ENCODE measurements at regions not wholly inside any gene's neighbourhood (a gene's known extent, or its start where the extent isn't known, plus 50 kb on each side); places are given as distances from the start of the nearest gene placed in this dataset.

- H3K4me2 ChIP-seq: no peak overlapping the region
- DNase-seq (ENCODE audit: low spot score): no peak
- H2AFZ ChIP-seq (replicated peaks): no peak overlapping the region
- no peaks in the 10 kb centered on the region for H3K27me3 ChIP-seq
- H3K79me2 ChIP-seq (ENCODE audit: low read depth): no peaks in the 10 kb centered on the region
- no peak overlapping the region for H3K9ac ChIP-seq
- H3K27ac ChIP-seq: no peak overlapping the region
- H3K36me3 Mint-ChIP-seq: no peaks in the 10 kb centered on the region
- no peaks in the 10 kb centered on the region for H4K20me1 ChIP-seq (ENCODE audit: low read depth)
- no peaks in the 10 kb centered on the region for H3K4me1 Mint-ChIP-seq
- no peak overlapping the region for H3K4me3 ChIP-seq
- H3K9me3 Mint-ChIP-seq: peaks cover 7% of the 10 kb centered on the region
- peaks cover 4% of the 10 kb centered on the region for H3K27me3 Mint-ChIP-seq (ENCODE audit: insufficient read depth, low read depth)
- TF ChIP-seq EZH2phosphoT487 (IDR thresholded peaks at IDR 0.05): no peak
- TF ChIP-seq CTCF (IDR thresholded peaks at IDR 0.05): no peak
- no peak for TF ChIP-seq EZH2 (IDR thresholded peaks at IDR 0.05)
- H3K9me3 ChIP-seq (ENCODE audit: low read depth): no peaks in the 10 kb centered on the region
- H3K4me1 ChIP-seq: no peaks in the 10 kb centered on the region
- no peak overlapping the region for H3K27ac Mint-ChIP-seq
- H3K4me3 Mint-ChIP-seq: no peak overlapping the region
- H3K36me3 ChIP-seq: no peaks in the 10 kb centered on the region
- H3F3A ChIP-seq (ENCODE audit: low read depth): no peaks in the 10 kb centered on the region
These were observed 257.1 kb downstream of the RPRM start for GRCh38 chr2:153221506-153221905.

- Histone ChIP-seq H3K9ac (no peak overlapping the region), H3K36me3 (no peaks in the 10 kb centered on the region), H3K79me2 (ENCODE audit: low read depth) (no peaks in the 10 kb centered on the region), H3K27me3 (no peaks in the 10 kb centered on the region), H3F3A (ENCODE audit: low read depth) (no peaks in the 10 kb centered on the region), H3K4me1 (no peaks in the 10 kb centered on the region), H4K20me1 (ENCODE audit: low read depth) (no peaks in the 10 kb centered on the region), H3K4me2 (no peak overlapping the region), H3K9me3 (ENCODE audit: low read depth) (no peaks in the 10 kb centered on the region), H2AFZ (replicated peaks) (no peak overlapping the region), H3K27ac (no peak overlapping the region), H3K4me3 (no peak overlapping the region)
- no peak overlapping the region for H3K4me3 Mint-ChIP-seq
- no peak for DNase-seq (ENCODE audit: low spot score)
- no peak overlapping the region for H3K27ac Mint-ChIP-seq
- TF ChIP-seq CTCF (IDR thresholded peaks at IDR 0.05) (no peak), EZH2 (IDR thresholded peaks at IDR 0.05) (no peak), EZH2phosphoT487 (IDR thresholded peaks at IDR 0.05) (no peak)
- H3K9me3 Mint-ChIP-seq: peaks cover 7% of the 10 kb centered on the region
- peaks cover 4% of the 10 kb centered on the region for H3K27me3 Mint-ChIP-seq (ENCODE audit: insufficient read depth, low read depth)
- H3K36me3 Mint-ChIP-seq: no peaks in the 10 kb centered on the region
- no peaks in the 10 kb centered on the region for H3K4me1 Mint-ChIP-seq
These were observed 257.5 kb downstream of the RPRM start for GRCh38 chr2:153221087-153221486.

GRCh38 chr2:153218851-153219250 lies 259.7 kb downstream of the RPRM start:
- Histone ChIP-seq H3K4me2 (no peak overlapping the region), H3K4me3 (no peak overlapping the region), H3K4me1 (no peaks in the 10 kb centered on the region), H3K36me3 (no peaks in the 10 kb centered on the region), H3K9me3 (ENCODE audit: low read depth) (no peaks in the 10 kb centered on the region), H4K20me1 (ENCODE audit: low read depth) (no peaks in the 10 kb centered on the region), H3K9ac (no peak overlapping the region), H3F3A (ENCODE audit: low read depth) (no peaks in the 10 kb centered on the region), H3K79me2 (ENCODE audit: low read depth) (no peaks in the 10 kb centered on the region), H3K27me3 (no peaks in the 10 kb centered on the region), H3K27ac (no peak overlapping the region), H2AFZ (replicated peaks) (no peak overlapping the region)
- no peaks in the 10 kb centered on the region for H3K4me1 Mint-ChIP-seq
- no peak for DNase-seq (ENCODE audit: low spot score)
- no peaks in the 10 kb centered on the region for H3K9me3 Mint-ChIP-seq
- H3K4me3 Mint-ChIP-seq: no peak overlapping the region
- no peaks in the 10 kb centered on the region for H3K36me3 Mint-ChIP-seq
- H3K27ac Mint-ChIP-seq: no peak overlapping the region
- no peak for TF ChIP-seq EZH2phosphoT487 (IDR thresholded peaks at IDR 0.05)
- no peak for TF ChIP-seq CTCF (IDR thresholded peaks at IDR 0.05)
- no peak for TF ChIP-seq EZH2 (IDR thresholded peaks at IDR 0.05)
- H3K27me3 Mint-ChIP-seq (ENCODE audit: insufficient read depth, low read depth): peaks cover 4% of the 10 kb centered on the region

- Histone ChIP-seq H3K4me1 (no peaks in the 10 kb centered on the region), H3K27ac (no peak overlapping the region), H3F3A (ENCODE audit: low read depth) (no peaks in the 10 kb centered on the region), H3K36me3 (no peaks in the 10 kb centered on the region), H4K20me1 (ENCODE audit: low read depth) (no peaks in the 10 kb centered on the region), H3K79me2 (ENCODE audit: low read depth) (no peaks in the 10 kb centered on the region), H3K27me3 (no peaks in the 10 kb centered on the region), H3K4me2 (no peak overlapping the region), H3K4me3 (no peak overlapping the region), H3K9me3 (ENCODE audit: low read depth) (no peaks in the 10 kb centered on the region), H2AFZ (replicated peaks) (no peak overlapping the region), H3K9ac (no peak overlapping the region)
- no peaks in the 10 kb centered on the region for H3K27me3 Mint-ChIP-seq (ENCODE audit: insufficient read depth, low read depth)
- no peak overlapping the region for H3K27ac Mint-ChIP-seq
- no peak for DNase-seq (ENCODE audit: low spot score)
- H3K4me3 Mint-ChIP-seq: no peak overlapping the region
- H3K4me1 Mint-ChIP-seq: no peaks in the 10 kb centered on the region
- H3K9me3 Mint-ChIP-seq: no peaks in the 10 kb centered on the region
- H3K36me3 Mint-ChIP-seq: no peaks in the 10 kb centered on the region
- TF ChIP-seq EZH2 (IDR thresholded peaks at IDR 0.05) (no peak), CTCF (IDR thresholded peaks at IDR 0.05) (no peak), EZH2phosphoT487 (IDR thresholded peaks at IDR 0.05) (no peak)
These were observed 264.2 kb downstream of the RPRM start for GRCh38 chr2:153214337-153214736.
